GM18873 (cell line): ENCODE measurements at regions not wholly inside any gene's neighbourhood (a gene's known extent, or its start where the extent isn't known, plus 50 kb on each side); places are given as distances from the start of the nearest gene placed in this dataset.
"Not testable (repeated sequence)": the region's sequence is repeated elsewhere in the genome, so short reads cannot be mapped to it uniquely, and the experiment has no call there.

Experiments
- ATAC-seq: cut with Tn5 transposase; IDR thresholded peaks from one replicate; pipeline ENCODE4 v1.9.1; 2021; ENCODE audit warnings: mild to moderate bottlenecking, moderate library complexity, moderate number of reproducible peaks; ENCODE audit not compliant: unreplicated experiment, low FRiP score

GRCh38 chr4:159632031-159632430 lies 529.2 kb downstream of the RAPGEF2 start:
- ATAC-seq = no peak

- ATAC-seq = no peak
Observed at GRCh38 chr4:159639671-159640323, 536.9 kb downstream of the RAPGEF2 start.

GRCh38 chr4:159649237-159649636 lies 546.4 kb downstream of the RAPGEF2 start:
- ATAC-seq = no peak

- no peak for ATAC-seq
Observed at GRCh38 chr4:159652871-159653270, 550.0 kb downstream of the RAPGEF2 start.

GRCh38 chr4:159655547-159655946 lies 552.7 kb downstream of the RAPGEF2 start:
- ATAC-seq = no peak

GRCh38 chr4:159669094-159669493 lies 566.2 kb downstream of the RAPGEF2 start:
- no peak for ATAC-seq

GRCh38 chr4:159673221-159673620 lies 570.3 kb downstream of the RAPGEF2 start:
- ATAC-seq = no peak

GRCh38 chr4:159674241-159674640 lies 571.4 kb downstream of the RAPGEF2 start:
- ATAC-seq = no peak

GRCh38 chr4:159677521-159677920 lies 574.6 kb downstream of the RAPGEF2 start:
- no peak for ATAC-seq

GRCh38 chr4:159682996-159683395 lies 580.1 kb downstream of the RAPGEF2 start:
- ATAC-seq = no peak

- no peak for ATAC-seq
Observed at GRCh38 chr4:159684061-159684460, 581.2 kb downstream of the RAPGEF2 start.

- ATAC-seq = no peak
Observed at GRCh38 chr4:159685340-159686092, 582.6 kb downstream of the RAPGEF2 start.

GRCh38 chr4:159689526-159689925 lies 586.6 kb downstream of the RAPGEF2 start:
- no peak for ATAC-seq

- ATAC-seq = no peak
Observed at GRCh38 chr4:159697322-159698283, 594.7 kb downstream of the RAPGEF2 start.

GRCh38 chr4:159698336-159698735 lies 595.5 kb downstream of the RAPGEF2 start:
- ATAC-seq = no peak

- ATAC-seq = no peak
Observed at GRCh38 chr4:159702200-159702599, 599.3 kb downstream of the RAPGEF2 start.

- no peak for ATAC-seq
Observed at GRCh38 chr4:159705334-159705733, 602.5 kb downstream of the RAPGEF2 start.

GRCh38 chr4:159706704-159707103 lies 603.8 kb downstream of the RAPGEF2 start:
- ATAC-seq = no peak

GRCh38 chr4:159715180-159715579 lies 612.3 kb downstream of the RAPGEF2 start:
- ATAC-seq = not testable (repeated sequence)

GRCh38 chr4:159719531-159719930 lies 616.7 kb downstream of the RAPGEF2 start:
- ATAC-seq = no peak

- no peak for ATAC-seq
Observed at GRCh38 chr4:159722052-159722451, 619.2 kb downstream of the RAPGEF2 start.
